ENCODE measurements at regions not wholly inside any gene's neighbourhood (a gene's known extent, or its start where the extent isn't known, plus 50 kb on each side); places are given as distances from the start of the nearest gene placed in this dataset.

DNA sequence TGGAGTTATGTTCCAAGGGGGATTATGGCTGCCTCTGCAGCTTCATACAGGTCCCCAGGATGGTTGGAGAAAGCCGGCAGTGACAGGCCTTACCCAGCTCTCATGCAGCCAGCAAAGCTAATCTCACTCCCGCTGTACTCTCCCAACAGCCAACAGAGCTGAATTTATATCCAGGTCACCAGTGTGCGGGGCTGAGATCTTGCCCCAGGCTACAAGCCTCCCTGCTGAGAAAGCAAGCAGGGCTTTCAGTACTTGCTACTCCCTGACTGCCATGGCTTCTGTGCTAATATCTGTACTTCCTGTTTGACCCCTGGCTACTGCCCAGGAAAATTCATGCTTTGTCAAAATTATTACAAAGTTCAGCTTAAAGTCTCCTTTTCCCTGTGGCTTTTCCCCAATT, 92.9 kb downstream of the ATP23 start:
- TF ChIP-seq, protein P1, sequence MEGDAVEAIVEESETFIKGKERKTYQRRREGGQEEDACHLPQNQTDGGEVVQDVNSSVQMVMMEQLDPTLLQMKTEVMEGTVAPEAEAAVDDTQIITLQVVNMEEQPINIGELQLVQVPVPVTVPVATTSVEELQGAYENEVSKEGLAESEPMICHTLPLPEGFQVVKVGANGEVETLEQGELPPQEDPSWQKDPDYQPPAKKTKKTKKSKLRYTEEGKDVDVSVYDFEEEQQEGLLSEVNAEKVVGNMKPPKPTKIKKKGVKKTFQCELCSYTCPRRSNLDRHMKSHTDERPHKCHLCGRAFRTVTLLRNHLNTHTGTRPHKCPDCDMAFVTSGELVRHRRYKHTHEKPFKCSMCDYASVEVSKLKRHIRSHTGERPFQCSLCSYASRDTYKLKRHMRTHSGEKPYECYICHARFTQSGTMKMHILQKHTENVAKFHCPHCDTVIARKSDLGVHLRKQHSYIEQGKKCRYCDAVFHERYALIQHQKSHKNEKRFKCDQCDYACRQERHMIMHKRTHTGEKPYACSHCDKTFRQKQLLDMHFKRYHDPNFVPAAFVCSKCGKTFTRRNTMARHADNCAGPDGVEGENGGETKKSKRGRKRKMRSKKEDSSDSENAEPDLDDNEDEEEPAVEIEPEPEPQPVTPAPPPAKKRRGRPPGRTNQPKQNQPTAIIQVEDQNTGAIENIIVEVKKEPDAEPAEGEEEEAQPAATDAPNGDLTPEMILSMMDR (IDR thresholded peaks at IDR 0.05; ENCODE audit: low read depth, low read length, missing input control) = no peak
- TF ChIP-seq TAF1 (conservative IDR thresholded peaks at IDR 0.05) (no peak), SP1 (IDR thresholded peaks at IDR 0.05) (no peak), GABPA (IDR thresholded peaks at IDR 0.05 in 1 of 2, conservative IDR thresholded peaks at IDR 0.05 in 1 of 2) (no peak), REST (IDR thresholded peaks at IDR 0.05) (no peak)
- TF ChIP-seq, protein P2, sequence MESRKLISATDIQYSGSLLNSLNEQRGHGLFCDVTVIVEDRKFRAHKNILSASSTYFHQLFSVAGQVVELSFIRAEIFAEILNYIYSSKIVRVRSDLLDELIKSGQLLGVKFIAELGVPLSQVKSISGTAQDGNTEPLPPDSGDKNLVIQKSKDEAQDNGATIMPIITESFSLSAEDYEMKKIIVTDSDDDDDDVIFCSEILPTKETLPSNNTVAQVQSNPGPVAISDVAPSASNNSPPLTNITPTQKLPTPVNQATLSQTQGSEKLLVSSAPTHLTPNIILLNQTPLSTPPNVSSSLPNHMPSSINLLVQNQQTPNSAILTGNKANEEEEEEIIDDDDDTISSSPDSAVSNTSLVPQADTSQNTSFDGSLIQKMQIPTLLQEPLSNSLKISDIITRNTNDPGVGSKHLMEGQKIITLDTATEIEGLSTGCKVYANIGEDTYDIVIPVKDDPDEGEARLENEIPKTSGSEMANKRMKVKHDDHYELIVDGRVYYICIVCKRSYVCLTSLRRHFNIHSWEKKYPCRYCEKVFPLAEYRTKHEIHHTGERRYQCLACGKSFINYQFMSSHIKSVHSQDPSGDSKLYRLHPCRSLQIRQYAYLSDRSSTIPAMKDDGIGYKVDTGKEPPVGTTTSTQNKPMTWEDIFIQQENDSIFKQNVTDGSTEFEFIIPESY (IDR thresholded peaks at IDR 0.05) = no peak

Measured in liver (tissue), 3 donors.